ENCODE measurements at regions not wholly inside any gene's neighbourhood (a gene's known extent, or its start where the extent isn't known, plus 50 kb on each side); places are given as distances from the start of the nearest gene placed in this dataset.

DNA sequence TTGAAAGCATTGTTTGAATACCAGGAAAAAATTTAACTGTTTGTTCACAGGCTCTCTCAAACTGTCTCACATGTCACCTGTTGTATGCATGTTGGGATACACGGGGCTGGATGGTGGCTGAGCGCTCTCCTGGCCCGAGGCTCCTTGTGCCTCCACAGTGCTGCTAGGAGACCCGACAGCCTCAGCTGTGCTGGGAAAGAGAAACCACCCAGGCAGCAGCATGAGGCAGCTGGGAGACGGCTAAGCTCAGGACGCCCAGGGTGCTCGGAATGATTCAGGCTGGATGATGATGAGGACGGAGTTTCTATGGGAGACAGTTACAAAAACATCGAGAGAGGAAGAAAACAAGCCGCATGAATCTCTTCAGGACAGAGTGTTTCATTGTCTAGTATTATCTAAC, 278.0 kb upstream of the CDH4 start:
- Histone ChIP-seq H3K27ac (ENCODE audit: low read depth in 1 of 2, low read length in 1 of 2) (no peak overlapping the region), H3K9me3 (ENCODE audit: control insufficient read depth in 4 of 4, insufficient read depth in 3 of 4, low read length in 3 of 4) (peaks cover 0 to 3% (median under 1%) of the 10 kb centered on the region in 4 donors), H3K27me3 (ENCODE audit: control insufficient read depth in 3 of 3, insufficient read depth in 3 of 3, low read length in 2 of 3) (peaks cover 0 to 2% (median 0%) of the 10 kb centered on the region in 3 donors), H3K36me3 (ENCODE audit: control insufficient read depth in 4 of 4, insufficient read depth in 4 of 4, low read length in 4 of 4) (no peaks in the 10 kb centered on the region), H3K4me1 (ENCODE audit: control insufficient read depth in 5 of 5, insufficient read depth in 5 of 5, low read length in 5 of 5) (peaks cover 0 to 36% (median 0%) of the 10 kb centered on the region in 5 donors), H3K9ac (ENCODE audit: insufficient read depth in 1 of 2, low read length in 2 of 2) (peak overlapping the region in 1 of 2 donors; percentile 26), H3K4me3 (no peak overlapping the region)
- no peak for DNase-seq
- no peak for ATAC-seq (ENCODE audit: insufficient read depth, low FRiP score)
- 82 to 83% methylated on average over 10 of the region's 10 CpGs for WGBS, 2 donors
- TF ChIP-seq, protein P1, sequence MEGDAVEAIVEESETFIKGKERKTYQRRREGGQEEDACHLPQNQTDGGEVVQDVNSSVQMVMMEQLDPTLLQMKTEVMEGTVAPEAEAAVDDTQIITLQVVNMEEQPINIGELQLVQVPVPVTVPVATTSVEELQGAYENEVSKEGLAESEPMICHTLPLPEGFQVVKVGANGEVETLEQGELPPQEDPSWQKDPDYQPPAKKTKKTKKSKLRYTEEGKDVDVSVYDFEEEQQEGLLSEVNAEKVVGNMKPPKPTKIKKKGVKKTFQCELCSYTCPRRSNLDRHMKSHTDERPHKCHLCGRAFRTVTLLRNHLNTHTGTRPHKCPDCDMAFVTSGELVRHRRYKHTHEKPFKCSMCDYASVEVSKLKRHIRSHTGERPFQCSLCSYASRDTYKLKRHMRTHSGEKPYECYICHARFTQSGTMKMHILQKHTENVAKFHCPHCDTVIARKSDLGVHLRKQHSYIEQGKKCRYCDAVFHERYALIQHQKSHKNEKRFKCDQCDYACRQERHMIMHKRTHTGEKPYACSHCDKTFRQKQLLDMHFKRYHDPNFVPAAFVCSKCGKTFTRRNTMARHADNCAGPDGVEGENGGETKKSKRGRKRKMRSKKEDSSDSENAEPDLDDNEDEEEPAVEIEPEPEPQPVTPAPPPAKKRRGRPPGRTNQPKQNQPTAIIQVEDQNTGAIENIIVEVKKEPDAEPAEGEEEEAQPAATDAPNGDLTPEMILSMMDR (IDR thresholded peaks at IDR 0.05; ENCODE audit: control extremely low read depth, extremely low read depth) = no peak

DNA sequence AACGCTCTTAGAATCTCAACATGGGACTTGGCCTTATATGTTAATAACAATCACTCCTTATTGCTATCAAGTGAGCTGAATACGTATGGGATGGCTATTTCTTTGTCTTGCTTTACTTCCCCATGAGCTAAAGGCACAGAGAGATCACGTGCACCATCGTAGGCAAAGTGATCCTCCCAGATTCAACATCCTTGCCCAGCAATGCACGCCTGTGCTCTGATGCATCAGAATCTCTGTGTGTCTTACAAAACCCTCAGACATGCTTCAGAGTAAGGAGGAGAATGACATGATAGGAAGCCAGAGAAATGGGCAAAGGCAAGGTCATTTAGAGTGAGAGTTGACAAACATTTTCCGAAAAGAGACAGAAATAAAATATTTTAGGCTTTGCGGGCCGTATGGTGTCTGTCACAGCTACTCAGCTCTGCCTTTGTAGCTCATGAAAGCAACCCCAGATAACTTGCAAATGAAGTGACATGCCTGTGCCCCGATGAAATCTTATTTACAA, 277.6 kb upstream of the CDH4 start:
- 73 to 82% methylated on average over 9 of the region's 9 CpGs for WGBS, 2 donors
- DNase-seq = peak; percentile 40 to 84 (median 77)
- TF ChIP-seq, protein P1 (IDR thresholded peaks at IDR 0.05; ENCODE audit: control extremely low read depth, extremely low read depth) = no peak

DNA sequence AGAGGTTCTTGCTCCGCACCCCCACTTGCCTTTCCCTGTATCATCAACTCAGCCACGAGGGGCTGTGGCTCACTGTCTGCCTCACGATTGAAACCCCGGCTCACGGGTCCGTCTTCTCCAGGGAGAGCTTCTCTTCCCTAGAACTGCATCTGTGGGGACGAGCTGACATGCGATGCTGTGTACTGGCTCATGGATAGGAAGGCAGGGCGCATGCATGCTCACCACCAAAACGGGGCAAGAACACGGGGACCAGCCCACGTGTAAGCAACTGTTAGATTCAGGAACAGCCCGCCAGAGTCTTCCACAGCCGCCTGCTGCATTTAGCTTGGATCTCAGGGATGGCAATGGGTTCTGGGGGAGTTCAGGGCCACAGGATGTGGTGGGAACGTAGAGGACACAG, 275.9 kb upstream of the CDH4 start:
- TF ChIP-seq, protein P1 (IDR thresholded peaks at IDR 0.05; ENCODE audit: control extremely low read depth, extremely low read depth) = no peak
- Histone ChIP-seq H3K27ac (ENCODE audit: low read depth in 1 of 2, low read length in 1 of 2) (no peak overlapping the region), H3K4me1 (ENCODE audit: control insufficient read depth in 5 of 5, insufficient read depth in 5 of 5, low read length in 5 of 5) (peaks cover 0 to 36% (median 0%) of the 10 kb centered on the region in 5 donors), H3K36me3 (ENCODE audit: control insufficient read depth in 4 of 4, insufficient read depth in 4 of 4, low read length in 4 of 4) (no peaks in the 10 kb centered on the region), H3K27me3 (ENCODE audit: control insufficient read depth in 3 of 3, insufficient read depth in 3 of 3, low read length in 2 of 3) (no peaks in the 10 kb centered on the region), H3K4me3 (no peak overlapping the region), H3K9ac (ENCODE audit: insufficient read depth in 1 of 2, low read length in 2 of 2) (no peak overlapping the region), H3K9me3 (ENCODE audit: control insufficient read depth in 4 of 4, insufficient read depth in 3 of 4, low read length in 3 of 4) (peaks cover 2 to 8% (median 3%) of the 10 kb centered on the region in 4 donors)
- WGBS, 2 donors = 86 to 91% methylated on average over 15 of the region's 15 CpGs
- no peak for DNase-seq
- no peak for ATAC-seq (ENCODE audit: insufficient read depth, low FRiP score)

More for the DNA sequence above, 277.6 kb upstream of the CDH4 start:
- H3K9ac ChIP-seq (ENCODE audit: insufficient read depth in 1 of 2, low read length in 2 of 2) = peak overlapping the region in 1 of 2 donors; percentile 26
- no peak overlapping the region for H3K4me3 ChIP-seq
- no peak overlapping the region for H3K27ac ChIP-seq (ENCODE audit: low read depth in 1 of 2, low read length in 1 of 2)
- no peaks in the 10 kb centered on the region for H3K36me3 ChIP-seq (ENCODE audit: control insufficient read depth in 4 of 4, insufficient read depth in 4 of 4, low read length in 4 of 4)
- H3K9me3 ChIP-seq (ENCODE audit: control insufficient read depth in 4 of 4, insufficient read depth in 3 of 4, low read length in 3 of 4) = peaks cover 0 to 5% (median 2%) of the 10 kb centered on the region in 4 donors
- no peak for ATAC-seq (ENCODE audit: insufficient read depth, low FRiP score)
- peaks cover 0 to 2% (median 0%) of the 10 kb centered on the region in 3 donors for H3K27me3 ChIP-seq (ENCODE audit: control insufficient read depth in 3 of 3, insufficient read depth in 3 of 3, low read length in 2 of 3)
- H3K4me1 ChIP-seq (ENCODE audit: control insufficient read depth in 5 of 5, insufficient read depth in 5 of 5, low read length in 5 of 5) = peaks cover 0 to 36% (median 0%) of the 10 kb centered on the region in 5 donors

DNA sequence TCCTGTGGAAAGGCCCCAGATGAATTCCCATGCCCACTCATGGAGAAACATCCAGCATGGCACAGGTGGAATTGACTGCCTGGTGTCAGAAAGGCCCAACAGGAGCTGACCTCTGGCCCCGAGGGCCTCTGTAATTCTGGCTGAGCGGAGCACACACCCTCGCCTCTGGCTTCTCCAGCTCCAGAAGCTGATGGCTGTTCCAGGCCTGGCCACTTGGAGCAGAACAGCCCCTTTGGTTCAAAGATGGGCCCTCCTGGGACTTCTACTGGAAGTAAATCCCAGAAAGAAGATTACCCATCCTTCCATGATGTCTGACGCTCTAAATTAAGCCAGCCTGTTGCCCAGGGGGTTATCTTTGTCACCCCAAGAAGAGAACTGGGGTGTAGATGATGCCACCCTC, 275.1 kb upstream of the CDH4 start:
- H3K4me3 ChIP-seq = no peak overlapping the region
- DNase-seq (no peak), ATAC-seq (ENCODE audit: insufficient read depth, low FRiP score) (no peak)
- 75 to 76% methylated on average over 4 of the region's 4 CpGs for WGBS, 2 donors
- no peaks in the 10 kb centered on the region for H3K27me3 ChIP-seq (ENCODE audit: control insufficient read depth in 3 of 3, insufficient read depth in 3 of 3, low read length in 2 of 3)
- no peak overlapping the region for H3K9ac ChIP-seq (ENCODE audit: insufficient read depth in 1 of 2, low read length in 2 of 2)
- no peak overlapping the region for H3K27ac ChIP-seq (ENCODE audit: low read depth in 1 of 2, low read length in 1 of 2)
- peaks cover 2 to 8% (median 3%) of the 10 kb centered on the region in 4 donors for H3K9me3 ChIP-seq (ENCODE audit: control insufficient read depth in 4 of 4, insufficient read depth in 3 of 4, low read length in 3 of 4)
- no peaks in the 10 kb centered on the region for H3K36me3 ChIP-seq (ENCODE audit: control insufficient read depth in 4 of 4, insufficient read depth in 4 of 4, low read length in 4 of 4)
- TF ChIP-seq, protein P1 (IDR thresholded peaks at IDR 0.05; ENCODE audit: control extremely low read depth, extremely low read depth) = no peak
- H3K4me1 ChIP-seq (ENCODE audit: control insufficient read depth in 5 of 5, insufficient read depth in 5 of 5, low read length in 5 of 5) = peaks cover 0 to 36% (median 0%) of the 10 kb centered on the region in 5 donors

Measured in lung (tissue), 11 donors.